Neutrophil (primary cell): ENCODE measurements at regions not wholly inside any gene's neighbourhood (a gene's known extent, or its start where the extent isn't known, plus 50 kb on each side); places are given as distances from the start of the nearest gene placed in this dataset.

Experiments
- H3K27ac ChIP-seq: fragments of 200-600 bp; sonication (generic); 2 replicates; pipeline ENCODE4 v1.5.1; 2016; ENCODE audit warnings: mild to moderate bottlenecking, moderate library complexity
- H3K27me3 ChIP-seq: fragments of 200-600 bp; sonication (generic); 2 replicates; pipeline ENCODE4 v1.6.0; 2016; ENCODE audit warnings: mild to moderate bottlenecking
- H3K36me3 ChIP-seq: fragments of 200-600 bp; sonication (generic); 2 replicates; pipeline ENCODE4 v1.5.1; 2017
- H3K4me1 ChIP-seq, 2 experiments: fragments of 200-600 bp in 1 of 2; sonication (generic) in 1 of 2; 1 replicate in 1 of 2; 2 replicates in 1 of 2; pipeline versions ENCODE4 v1.5.1 to v1.6.1; 2013 to 2016; ENCODE audit warnings: low read depth in 1 of 2, low read length in 1 of 2, mild to moderate bottlenecking in 1 of 2, moderate library complexity in 1 of 2; ENCODE audit not compliant: control insufficient read depth in 1 of 2, insufficient read depth in 1 of 2
- H3K4me3 ChIP-seq, 2 experiments: fragments of 200-600 bp in 1 of 2; sonication (generic) in 1 of 2; 1 replicate in 1 of 2; 2 replicates in 1 of 2; pipeline ENCODE4 v1.5.1; 2013 to 2016; ENCODE audit warnings: low read depth in 1 of 2, low read length in 1 of 2, mild to moderate bottlenecking in 1 of 2, moderate library complexity in 1 of 2
- H3K9me3 ChIP-seq: fragments of 200-600 bp; sonication (generic); 2 replicates; pipeline ENCODE4 v1.5.1; 2016
- TF ChIP-seq, protein P1 (sequence below): fragments of 200-600 bp; sonication (generic); IDR thresholded peaks from 2 replicates; pipeline ENCODE4 v1.5.1; 2016; ENCODE audit warnings: antibody characterized with exemption

DNA sequence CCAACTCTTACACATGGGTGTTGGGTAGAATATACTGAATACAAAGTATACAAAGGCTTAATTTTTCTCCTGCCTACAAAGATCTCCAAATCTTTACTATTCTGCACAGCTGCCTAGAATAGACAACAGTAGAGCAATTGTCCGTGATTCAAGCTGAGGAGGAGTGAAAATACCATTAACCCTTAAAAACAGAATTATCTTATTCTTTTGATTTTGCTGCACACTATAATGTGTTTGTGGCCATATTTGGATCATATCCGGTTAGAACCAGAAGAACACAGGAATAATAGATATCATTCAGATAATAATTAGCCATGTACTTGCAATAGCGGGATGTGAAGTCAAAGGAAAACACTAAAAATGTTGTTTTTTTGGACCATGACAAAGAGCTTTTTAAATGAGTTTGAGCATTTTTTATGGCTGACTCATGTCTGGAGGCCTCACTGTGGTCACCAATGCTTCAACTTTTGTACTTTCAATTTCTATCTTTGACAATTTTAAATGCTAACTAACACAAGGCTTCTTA lies 197.6 kb upstream of the FOXD3 start:
- Histone ChIP-seq H3K4me3 (no peak overlapping the region), H3K36me3 (no peaks in the 10 kb centered on the region), H3K9me3 (no peaks in the 10 kb centered on the region), H3K4me1 (no peaks in the 10 kb centered on the region), H3K27me3 (peaks cover 20% of the 10 kb centered on the region), H3K27ac (no peak overlapping the region)
- TF ChIP-seq, protein P1, sequence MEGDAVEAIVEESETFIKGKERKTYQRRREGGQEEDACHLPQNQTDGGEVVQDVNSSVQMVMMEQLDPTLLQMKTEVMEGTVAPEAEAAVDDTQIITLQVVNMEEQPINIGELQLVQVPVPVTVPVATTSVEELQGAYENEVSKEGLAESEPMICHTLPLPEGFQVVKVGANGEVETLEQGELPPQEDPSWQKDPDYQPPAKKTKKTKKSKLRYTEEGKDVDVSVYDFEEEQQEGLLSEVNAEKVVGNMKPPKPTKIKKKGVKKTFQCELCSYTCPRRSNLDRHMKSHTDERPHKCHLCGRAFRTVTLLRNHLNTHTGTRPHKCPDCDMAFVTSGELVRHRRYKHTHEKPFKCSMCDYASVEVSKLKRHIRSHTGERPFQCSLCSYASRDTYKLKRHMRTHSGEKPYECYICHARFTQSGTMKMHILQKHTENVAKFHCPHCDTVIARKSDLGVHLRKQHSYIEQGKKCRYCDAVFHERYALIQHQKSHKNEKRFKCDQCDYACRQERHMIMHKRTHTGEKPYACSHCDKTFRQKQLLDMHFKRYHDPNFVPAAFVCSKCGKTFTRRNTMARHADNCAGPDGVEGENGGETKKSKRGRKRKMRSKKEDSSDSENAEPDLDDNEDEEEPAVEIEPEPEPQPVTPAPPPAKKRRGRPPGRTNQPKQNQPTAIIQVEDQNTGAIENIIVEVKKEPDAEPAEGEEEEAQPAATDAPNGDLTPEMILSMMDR: no peak

DNA sequence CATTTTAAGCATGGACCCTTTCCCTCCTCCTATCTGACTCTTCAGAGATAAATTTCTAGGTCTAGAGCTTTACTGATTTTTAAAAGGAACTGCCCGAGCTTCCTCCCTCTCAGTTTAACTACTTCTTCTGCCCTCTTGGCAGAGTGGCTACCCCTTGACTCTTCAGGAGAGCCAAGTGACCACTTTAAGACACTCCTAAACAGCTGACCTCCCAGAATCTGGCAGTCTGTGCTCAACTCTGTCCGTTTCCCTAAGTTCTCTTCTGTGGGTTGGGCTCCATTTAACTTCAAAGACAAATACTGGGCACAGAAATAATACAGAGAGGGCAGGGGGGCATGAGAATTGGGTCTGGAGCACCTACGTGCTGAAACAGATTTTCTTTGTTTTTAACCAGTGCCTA lies 196.3 kb upstream of the FOXD3 start:
- Histone ChIP-seq H3K4me3 (no peak overlapping the region), H3K27me3 (peaks cover 20% of the 10 kb centered on the region), H3K27ac (no peak overlapping the region), H3K36me3 (no peaks in the 10 kb centered on the region), H3K4me1 (no peaks in the 10 kb centered on the region), H3K9me3 (no peaks in the 10 kb centered on the region)
- TF ChIP-seq, protein P1: no peak

DNA sequence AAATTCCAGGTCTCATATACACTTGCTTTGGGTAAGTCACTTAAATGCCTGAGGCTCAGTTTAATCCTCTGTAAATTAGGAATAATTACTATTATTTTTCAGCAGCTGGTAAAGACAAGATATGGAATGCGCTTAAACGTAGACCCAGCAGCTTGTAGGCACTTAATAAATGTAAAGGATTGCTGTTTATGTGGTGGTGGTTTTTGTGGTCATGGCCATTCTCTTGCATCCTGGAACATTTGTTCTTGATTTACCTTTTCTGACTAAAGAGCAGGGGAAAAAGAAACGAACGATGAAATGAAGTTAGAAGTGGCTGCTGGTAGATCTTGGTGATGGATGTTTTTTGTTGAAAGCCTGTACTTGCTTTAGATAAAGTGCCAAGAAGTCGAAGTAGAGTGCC lies 195.0 kb upstream of the FOXD3 start:
- no peaks in the 10 kb centered on the region for H3K9me3 ChIP-seq
- peaks cover 8% of the 10 kb centered on the region for H3K27me3 ChIP-seq
- H3K36me3 ChIP-seq: no peaks in the 10 kb centered on the region
- H3K4me1 ChIP-seq: no peaks in the 10 kb centered on the region
- TF ChIP-seq, protein P1: no peak
- H3K27ac ChIP-seq: no peak overlapping the region
- H3K4me3 ChIP-seq: no peak overlapping the region

DNA sequence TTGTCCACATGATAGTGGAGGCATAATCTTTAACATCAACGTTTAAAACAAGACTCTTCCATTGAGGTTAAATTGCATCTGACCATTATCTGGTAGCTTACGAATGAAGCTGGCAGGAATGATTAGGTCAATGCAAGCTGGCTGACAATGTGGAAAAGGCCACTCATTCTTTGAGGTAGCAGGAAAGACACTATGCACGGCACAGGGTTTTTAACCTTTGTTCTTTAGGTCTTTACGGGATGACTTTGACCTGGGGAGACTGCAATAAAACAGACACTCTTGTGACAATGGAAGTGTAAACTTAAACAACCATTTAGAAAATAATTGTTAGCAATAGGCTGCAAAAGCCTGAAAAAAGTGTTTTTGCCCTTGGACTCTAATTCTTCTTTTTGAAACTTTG lies 193.8 kb upstream of the FOXD3 start:
- peaks cover 7% of the 10 kb centered on the region for H3K27me3 ChIP-seq
- TF ChIP-seq, protein P1: no peak
- no peak overlapping the region for H3K27ac ChIP-seq
- no peaks in the 10 kb centered on the region for H3K36me3 ChIP-seq
- H3K9me3 ChIP-seq: no peaks in the 10 kb centered on the region
- no peaks in the 10 kb centered on the region for H3K4me1 ChIP-seq
- H3K4me3 ChIP-seq: no peak overlapping the region

DNA sequence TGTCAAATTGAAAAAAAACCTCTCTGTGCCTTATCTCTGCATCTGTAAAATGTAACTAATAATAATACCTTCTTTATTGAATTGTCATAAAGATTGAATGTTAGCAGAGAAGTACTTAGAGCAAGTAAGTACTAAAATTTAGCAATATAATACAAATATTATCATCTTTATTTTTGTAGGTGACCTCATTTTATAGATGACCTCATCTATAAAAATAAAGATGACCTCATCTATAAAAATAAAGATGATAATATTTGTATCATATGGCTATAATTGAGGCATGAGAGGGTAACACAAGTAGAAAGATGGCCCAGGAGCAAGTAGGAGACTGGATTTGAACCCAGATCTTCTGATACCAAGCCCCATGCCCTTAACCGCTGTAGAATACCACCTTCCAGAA lies 193.2 kb upstream of the FOXD3 start:
- Histone ChIP-seq H3K4me3 (no peak overlapping the region), H3K27ac (no peak overlapping the region), H3K27me3 (peaks cover 7% of the 10 kb centered on the region), H3K4me1 (no peaks in the 10 kb centered on the region), H3K9me3 (no peaks in the 10 kb centered on the region), H3K36me3 (no peaks in the 10 kb centered on the region)
- TF ChIP-seq, protein P1: no peak

DNA sequence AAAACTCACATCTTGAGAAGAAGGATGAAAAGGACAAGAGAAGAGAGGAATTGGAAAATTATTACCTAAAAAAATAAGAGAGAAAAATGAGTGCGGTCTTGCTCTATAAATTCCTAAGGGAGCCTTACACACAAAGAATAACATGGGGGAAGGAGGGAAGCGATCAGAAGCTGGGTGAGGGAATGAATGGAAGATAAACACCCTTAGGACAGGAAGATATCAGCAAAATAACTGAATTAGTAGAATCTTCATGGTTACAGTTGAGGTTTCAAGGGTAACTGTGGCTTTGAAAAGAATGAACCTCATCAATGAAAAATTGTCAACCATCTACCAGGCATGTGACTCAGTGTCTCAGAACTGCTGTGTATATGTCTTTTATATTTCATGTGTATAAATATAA lies 192.5 kb upstream of the FOXD3 start:
- Histone ChIP-seq H3K36me3 (no peaks in the 10 kb centered on the region), H3K27ac (no peak overlapping the region), H3K27me3 (peaks cover 2% of the 10 kb centered on the region), H3K9me3 (no peaks in the 10 kb centered on the region), H3K4me3 (no peak overlapping the region), H3K4me1 (no peaks in the 10 kb centered on the region)
- TF ChIP-seq, protein P1: no peak
